PC-9 (cell line): ENCODE measurements at regions not wholly inside any gene's neighbourhood (a gene's known extent, or its start where the extent isn't known, plus 50 kb on each side); places are given as distances from the start of the nearest gene placed in this dataset.
"Not testable (repeated sequence)": the region's sequence is repeated elsewhere in the genome, so short reads cannot be mapped to it uniquely, and the experiment has no call there.

ENCODE experiments used
- BruUV-seq: library from RNA; stranded (reverse); fragments of 400-500 nt; replicated peaks from 2 replicates; lab custom pipeline; 2021; lab: Mats Ljungman, UMichigan
- CTCF ChIA-PET: fragments of 300-600 bp; sonication (Branson Sonifier 250); formaldehyde crosslinking; loops from one replicate; lab custom pipeline; 2022; ENCODE audit warnings: antibody characterized with exemption; lab: Charles Lee
- POLR2A ChIA-PET: fragments of 300-600 bp; sonication (Branson Sonifier 250); formaldehyde crosslinking; loops from one replicate; lab custom pipeline; 2022; ENCODE audit warnings: antibody characterized with exemption; ENCODE audit not compliant: unreplicated experiment; lab: Charles Lee
- DNase-seq, 2 experiments: peaks; one replicate each; pipeline versions ENCODE4 v3.0.0 to v3.0.0-alpha.2; 2015 to 2022; ENCODE audit warnings: mixed read lengths in 1 of 2
- H2AFZ ChIP-seq: fragments of 200-600 bp; sonication (generic); 2 replicates; pipeline ENCODE4 v1.8.1; 2017; ENCODE audit warnings: antibody characterized with exemption
- H3F3A ChIP-seq: fragments of 200-600 bp; sonication (generic); 2 replicates; pipeline ENCODE4 v1.8.1; 2017; ENCODE audit warnings: antibody characterized with exemption, mild to moderate bottlenecking, low read depth; ENCODE audit not compliant: insufficient read depth
- H3K27ac ChIP-seq: fragments of 200-600 bp; sonication (generic); 2 replicates; pipeline ENCODE4 v1.6.1; 2016; ENCODE audit warnings: mixed run types
- H3K27me3 ChIP-seq: fragments of 200-600 bp; sonication (generic); 2 replicates; pipeline ENCODE4 v1.6.1; 2016; ENCODE audit warnings: low read depth, mixed run types; ENCODE audit not compliant: insufficient read depth
- H3K36me3 ChIP-seq: fragments of 200-600 bp; sonication (generic); 2 replicates; pipeline ENCODE4 v1.6.1; 2016; ENCODE audit warnings: low read depth, mixed run types
- H3K4me1 ChIP-seq: fragments of 200-600 bp; sonication (generic); replicated peaks from 2 replicates; pipeline ENCODE4 v1.6.1; 2016; ENCODE audit warnings: mixed run types; ENCODE audit not compliant: insufficient read depth
- H3K4me2 ChIP-seq: fragments of 200-600 bp; sonication (generic); 2 replicates; pipeline ENCODE4 v1.6.1; 2017; ENCODE audit warnings: mixed run types
- H3K4me3 ChIP-seq: fragments of 200-600 bp; sonication (generic); 2 replicates; pipeline ENCODE4 v1.6.1; 2016; ENCODE audit warnings: mixed run types
- H3K79me2 ChIP-seq: fragments of 200-600 bp; sonication (generic); 2 replicates; pipeline ENCODE4 v1.6.1; 2017; ENCODE audit warnings: low read depth, mixed run types
- H3K9me2 ChIP-seq: fragments of 200-600 bp; sonication (generic); 2 replicates; pipeline ENCODE4 v1.8.1; 2017; ENCODE audit warnings: mild to moderate bottlenecking; ENCODE audit not compliant: insufficient read depth
- H3K9me3 ChIP-seq: fragments of 200-600 bp; sonication (generic); 2 replicates; pipeline ENCODE4 v1.8.1; 2016; ENCODE audit warnings: low read depth; ENCODE audit not compliant: insufficient read depth
- H4K20me1 ChIP-seq: fragments of 200-600 bp; sonication (generic); 2 replicates; pipeline ENCODE4 v1.8.1; 2017; ENCODE audit not compliant: insufficient read depth
- EZH2 ChIP-seq: fragments of 200-600 bp; sonication (generic); IDR thresholded peaks from 2 replicates; pipeline ENCODE4 v1.8.0; 2017; ENCODE audit warnings: antibody characterized with exemption, low read depth
- intact Hi-C: fragments of 100-400 bp; cut with micrococcal nuclease; formaldehyde crosslinking; loops from one replicate; pipeline ENCODE4 v1.10.0; 2022; ENCODE audit not compliant: unreplicated experiment
- TF ChIP-seq, protein P1 (sequence below): fragments of 200-600 bp; sonication (generic); conservative IDR thresholded peaks from 2 replicates; pipeline ENCODE4 v1.6.1; 2017; ENCODE audit warnings: mixed run types, antibody characterized with exemption, mild to moderate bottlenecking, moderate library complexity

DNA sequence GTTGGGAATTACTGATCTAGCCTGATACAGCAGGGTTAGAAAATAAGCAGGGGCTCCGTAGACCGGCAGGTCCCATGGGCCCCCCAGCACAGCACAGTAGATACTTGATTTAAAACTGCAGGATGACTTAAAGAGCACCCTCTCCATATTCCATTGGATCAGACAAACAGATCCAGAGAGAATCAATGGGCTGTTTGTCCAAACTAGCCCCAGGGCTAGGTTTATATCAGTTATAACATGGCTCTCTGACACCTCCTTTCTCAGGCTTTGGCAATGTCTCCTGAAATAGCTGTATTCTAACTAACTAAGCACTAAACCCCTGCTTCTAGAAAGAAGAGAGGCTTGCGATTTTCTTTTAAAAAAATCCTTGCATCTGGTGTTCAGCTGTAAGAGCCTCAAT is 100.4 kb upstream of the GALNT18 start:
- no peaks in the 10 kb centered on the region for H3K9me2 ChIP-seq
- POLR2A ChIA-PET = no interaction called here

GRCh38 chr11:11718511-11718910 is 96.7 kb upstream of the GALNT18 start:
- Histone ChIP-seq H3K27me3 (peaks cover 5% of the 10 kb centered on the region; the same call in 1 of the 2 replicates), H3K36me3 (no peaks in the 10 kb centered on the region), H3K4me3 (no peak overlapping the region), H2AFZ (no peak overlapping the region), H4K20me1 (no peaks in the 10 kb centered on the region), H3F3A (no peaks in the 10 kb centered on the region), H3K79me2 (no peaks in the 10 kb centered on the region), H3K4me1 (no peaks in the 10 kb centered on the region), H3K27ac (no peak overlapping the region), H3K9me3 (no peaks in the 10 kb centered on the region), H3K9me2 (no peaks in the 10 kb centered on the region), H3K4me2 (no peak overlapping the region)
- TF ChIP-seq, protein P1, sequence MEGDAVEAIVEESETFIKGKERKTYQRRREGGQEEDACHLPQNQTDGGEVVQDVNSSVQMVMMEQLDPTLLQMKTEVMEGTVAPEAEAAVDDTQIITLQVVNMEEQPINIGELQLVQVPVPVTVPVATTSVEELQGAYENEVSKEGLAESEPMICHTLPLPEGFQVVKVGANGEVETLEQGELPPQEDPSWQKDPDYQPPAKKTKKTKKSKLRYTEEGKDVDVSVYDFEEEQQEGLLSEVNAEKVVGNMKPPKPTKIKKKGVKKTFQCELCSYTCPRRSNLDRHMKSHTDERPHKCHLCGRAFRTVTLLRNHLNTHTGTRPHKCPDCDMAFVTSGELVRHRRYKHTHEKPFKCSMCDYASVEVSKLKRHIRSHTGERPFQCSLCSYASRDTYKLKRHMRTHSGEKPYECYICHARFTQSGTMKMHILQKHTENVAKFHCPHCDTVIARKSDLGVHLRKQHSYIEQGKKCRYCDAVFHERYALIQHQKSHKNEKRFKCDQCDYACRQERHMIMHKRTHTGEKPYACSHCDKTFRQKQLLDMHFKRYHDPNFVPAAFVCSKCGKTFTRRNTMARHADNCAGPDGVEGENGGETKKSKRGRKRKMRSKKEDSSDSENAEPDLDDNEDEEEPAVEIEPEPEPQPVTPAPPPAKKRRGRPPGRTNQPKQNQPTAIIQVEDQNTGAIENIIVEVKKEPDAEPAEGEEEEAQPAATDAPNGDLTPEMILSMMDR = no peak
- no peak for TF ChIP-seq EZH2
- ChIA-PET POLR2A (no interaction called here), CTCF (no interaction called here)
- DNase-seq = no peak
- BruUV-seq = no TSS peak
- intact Hi-C loops = no loop called here

More for the DNA sequence above, 100.4 kb upstream of the GALNT18 start:
- no peak for DNase-seq
- Histone ChIP-seq H4K20me1 (no peaks in the 10 kb centered on the region), H3K36me3 (no peaks in the 10 kb centered on the region), H3K4me1 (no peaks in the 10 kb centered on the region), H3K27ac (no peak overlapping the region), H2AFZ (no peak overlapping the region), H3F3A (no peaks in the 10 kb centered on the region), H3K4me2 (no peak overlapping the region), H3K79me2 (no peaks in the 10 kb centered on the region), H3K9me3 (no peaks in the 10 kb centered on the region), H3K27me3 (peaks cover 25% of the 10 kb centered on the region; the same call in 1 of the 2 replicates), H3K4me3 (no peak overlapping the region)
- TF ChIP-seq, protein P1 = no peak
- TF ChIP-seq EZH2 = no peak
- BruUV-seq = no TSS peak
- intact Hi-C loops = no loop called here
- CTCF ChIA-PET = no interaction called here

DNA sequence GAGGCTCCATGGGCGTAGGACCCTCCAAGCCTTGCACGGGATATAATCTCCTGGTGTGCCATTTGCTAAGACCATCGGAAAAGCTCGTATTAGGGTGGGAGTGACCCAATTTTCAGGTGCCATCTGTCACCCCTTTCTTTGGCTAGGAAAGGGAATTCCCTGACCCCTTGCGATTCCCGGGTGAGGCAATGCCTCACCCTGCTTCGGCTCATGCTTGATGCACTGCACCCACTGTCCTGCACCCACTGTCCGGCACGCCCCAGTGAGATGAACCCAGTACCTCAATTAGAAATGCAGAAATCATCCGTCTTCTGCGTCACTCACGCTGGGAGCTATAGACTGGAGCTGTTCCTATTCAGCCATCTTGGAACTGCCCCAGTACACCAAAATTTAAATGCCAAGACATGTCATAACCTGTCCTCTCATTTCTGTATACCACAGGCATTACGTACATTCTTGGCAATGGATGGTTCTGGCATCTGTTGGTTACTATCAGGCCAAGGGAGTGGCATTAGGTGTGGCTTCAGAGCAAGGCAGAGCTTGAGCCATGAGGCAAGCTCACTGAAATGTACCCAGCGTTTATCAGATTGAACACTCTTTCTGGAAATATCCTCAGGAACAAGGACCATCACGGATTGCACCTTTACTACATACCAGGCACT is 95.4 kb upstream of the GALNT18 start:
- no peak overlapping the region for H2AFZ ChIP-seq

DNA sequence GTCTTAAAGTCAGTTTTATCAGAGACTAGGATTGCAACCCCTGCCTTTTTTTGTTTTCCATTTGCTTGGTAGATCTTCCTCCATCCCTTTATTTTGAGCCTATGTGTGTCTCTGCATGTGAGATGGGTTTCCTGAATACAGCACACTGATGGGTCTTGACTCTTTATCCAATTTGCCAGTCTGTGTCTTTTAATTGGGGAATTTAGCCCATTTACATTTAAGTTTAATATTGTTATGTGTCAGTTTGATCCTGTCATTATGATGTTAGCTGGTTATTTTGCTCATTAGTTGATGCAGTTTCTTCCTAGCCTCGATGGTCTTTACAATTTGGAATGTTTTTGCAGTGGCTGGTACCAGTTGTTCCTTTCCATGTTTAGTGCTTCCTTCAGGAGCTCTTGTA is 93.3 kb upstream of the GALNT18 start:
- H3K27me3 ChIP-seq, H3K4me2 ChIP-seq, H3K4me1 ChIP-seq, CTCF ChIA-PET, H3K27ac ChIP-seq, H3K79me2 ChIP-seq, H2AFZ ChIP-seq, H3K9me2 ChIP-seq, H3F3A ChIP-seq, POLR2A ChIA-PET, H3K4me3 ChIP-seq, H3K9me3 ChIP-seq, H4K20me1 ChIP-seq, DNase-seq, intact Hi-C loops, BruUV-seq, H3K36me3 ChIP-seq: not testable (repeated sequence)

More for the DNA sequence above, 95.4 kb upstream of the GALNT18 start:
- no peak for DNase-seq
- H3K27me3 ChIP-seq = no peaks in the 10 kb centered on the region
- TF ChIP-seq EZH2 = no peak
- TF ChIP-seq, protein P1 = no peak
- H3K79me2 ChIP-seq = no peaks in the 10 kb centered on the region
- H4K20me1 ChIP-seq = no peaks in the 10 kb centered on the region
- no peaks in the 10 kb centered on the region for H3K36me3 ChIP-seq
- H3K9me3 ChIP-seq = no peaks in the 10 kb centered on the region
- ChIA-PET CTCF (no interaction called here), POLR2A (no interaction called here)
- no peak overlapping the region for H3K4me2 ChIP-seq
- no peak overlapping the region for H3K4me3 ChIP-seq
- intact Hi-C loops = no loop called here
- H3F3A ChIP-seq = no peaks in the 10 kb centered on the region
- H3K4me1 ChIP-seq = no peaks in the 10 kb centered on the region
- BruUV-seq = no TSS peak
- no peak overlapping the region for H3K27ac ChIP-seq
- no peaks in the 10 kb centered on the region for H3K9me2 ChIP-seq
